ENCODE measurements at regions not wholly inside any gene's neighbourhood (a gene's known extent, or its start where the extent isn't known, plus 50 kb on each side); places are given as distances from the start of the nearest gene placed in this dataset.
A peak's percentile ranks its signal among the peaks of the same experiment; 100 is the strongest.
"Not testable (repeated sequence)": the region's sequence is repeated elsewhere in the genome, so short reads cannot be mapped to it uniquely, and the experiment has no call there.

- DNase-seq (ENCODE audit: low read depth) = not testable (repeated sequence)
These were observed 130.2 kb upstream of the LPCAT1 start for GRCh38 chr5:1653698-1654651.

- no peak for DNase-seq (ENCODE audit: low read depth)
These were observed 129.3 kb upstream of the LPCAT1 start for GRCh38 chr5:1652873-1653697.

- no peak for DNase-seq (ENCODE audit: low read depth)
These were observed 128.5 kb upstream of the LPCAT1 start for GRCh38 chr5:1651971-1652872.

GRCh38 chr5:1651250-1651649 lies 127.5 kb upstream of the LPCAT1 start:
- no peak for DNase-seq (ENCODE audit: low read depth)

- DNase-seq (ENCODE audit: low read depth) = no peak
These were observed 125.8 kb upstream of the LPCAT1 start for GRCh38 chr5:1649554-1649953.

- DNase-seq (ENCODE audit: low read depth) = peak; percentile 10
These were observed 125.0 kb upstream of the LPCAT1 start for GRCh38 chr5:1648806-1649205.

- no peak for DNase-seq (ENCODE audit: low read depth)
These were observed 123.8 kb upstream of the LPCAT1 start for GRCh38 chr5:1647580-1647979.

- peak; percentile 56 for DNase-seq (ENCODE audit: low read depth)
These were observed 121.2 kb upstream of the LPCAT1 start for GRCh38 chr5:1644810-1645571.

GRCh38 chr5:1644393-1644809 lies 120.6 kb upstream of the LPCAT1 start:
- DNase-seq (ENCODE audit: low read depth) = not testable (repeated sequence)

- DNase-seq (ENCODE audit: low read depth) = no peak
These were observed 120.1 kb upstream of the LPCAT1 start for GRCh38 chr5:1643651-1644392.

- no peak for DNase-seq (ENCODE audit: low read depth)
These were observed 118.9 kb upstream of the LPCAT1 start for GRCh38 chr5:1642621-1643061.

GRCh38 chr5:1642221-1642620 lies 118.5 kb upstream of the LPCAT1 start:
- DNase-seq (ENCODE audit: low read depth) = no peak

GRCh38 chr5:1641560-1642166 lies 117.9 kb upstream of the LPCAT1 start:
- peak; percentile 85 for DNase-seq (ENCODE audit: low read depth)

GRCh38 chr5:1641041-1641440 lies 117.3 kb upstream of the LPCAT1 start:
- DNase-seq (ENCODE audit: low read depth) = no peak

GRCh38 chr5:1640421-1640881 lies 116.7 kb upstream of the LPCAT1 start:
- no peak for DNase-seq (ENCODE audit: low read depth)

GRCh38 chr5:1639757-1640156 lies 116.0 kb upstream of the LPCAT1 start:
- no peak for DNase-seq (ENCODE audit: low read depth)

- DNase-seq (ENCODE audit: low read depth) = no peak
These were observed 115.1 kb upstream of the LPCAT1 start for GRCh38 chr5:1638658-1639400.

GRCh38 chr5:1637639-1638481 lies 114.1 kb upstream of the LPCAT1 start:
- no peak for DNase-seq (ENCODE audit: low read depth)
